ENCODE measurements at regions not wholly inside any gene's neighbourhood (a gene's known extent, or its start where the extent isn't known, plus 50 kb on each side); places are given as distances from the start of the nearest gene placed in this dataset.

DNA sequence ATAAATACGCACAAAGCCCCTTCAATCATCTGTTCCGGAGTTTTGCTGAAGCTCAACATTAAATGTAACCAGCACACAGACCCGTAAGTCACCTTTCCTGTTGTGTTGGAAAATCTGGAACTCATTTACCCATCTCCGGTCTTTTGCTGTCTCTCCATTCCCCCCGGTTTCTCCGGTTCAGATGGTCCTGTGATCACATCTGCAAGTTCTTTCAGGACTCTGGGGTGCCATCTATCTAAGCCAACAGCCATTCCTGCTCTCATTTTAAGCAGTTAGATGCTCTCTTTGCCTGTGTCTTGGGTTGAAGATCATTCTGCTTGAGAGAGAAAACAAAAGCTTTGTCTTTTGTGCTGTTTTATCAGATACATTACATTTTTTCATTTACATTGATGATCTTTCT, 91.7 kb upstream of the TGIF1 start:
- DNase-seq (ENCODE audit: low read depth in 2 of 2), result no peak

DNA sequence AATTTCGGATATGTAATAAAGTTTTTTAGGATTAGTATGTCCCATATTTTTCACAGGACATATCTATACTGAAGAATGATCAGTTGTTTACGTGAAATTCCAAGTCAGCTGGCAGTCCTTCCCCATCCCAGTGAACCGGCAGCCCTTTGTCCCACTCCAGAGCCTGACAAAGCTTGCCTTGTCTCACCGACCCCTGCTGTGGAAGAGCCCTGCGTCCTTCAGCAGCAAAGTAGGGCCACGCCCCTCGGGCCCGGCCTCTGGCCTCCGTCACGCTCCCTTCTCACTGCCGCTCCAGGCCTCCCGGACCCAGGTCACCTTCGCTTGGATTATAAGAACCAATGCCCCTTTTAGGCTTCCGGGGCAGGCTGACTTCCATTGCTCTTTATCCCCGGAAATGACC, 89.8 kb upstream of the TGIF1 start:
- DNase-seq (ENCODE audit: low read depth in 2 of 2), result no peak

GRCh38 chr18:3367491-3368091, 82.4 kb upstream of the TGIF1 start:
- no peak for DNase-seq (ENCODE audit: low read depth in 2 of 2)

GRCh38 chr18:3368193-3368592, 81.8 kb upstream of the TGIF1 start:
- no peak for DNase-seq (ENCODE audit: low read depth in 2 of 2)

DNA sequence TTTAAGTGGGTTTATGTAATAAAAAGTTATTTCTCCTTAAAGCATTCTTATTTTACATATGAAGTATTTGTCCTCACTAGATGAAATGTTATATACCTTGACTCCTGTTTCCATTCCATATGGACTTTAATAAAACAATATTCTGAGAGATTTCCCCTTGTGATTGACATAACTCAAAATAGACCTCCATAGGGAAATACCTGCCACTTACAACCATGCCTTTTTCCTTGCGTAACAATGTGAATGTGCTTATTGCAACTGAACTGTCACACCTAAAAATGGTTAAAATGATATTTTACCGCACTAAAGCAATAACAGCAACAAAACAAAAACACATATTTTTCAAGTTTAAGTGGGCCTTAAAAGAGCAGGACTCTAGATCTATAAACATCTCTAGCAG, 70.3 kb upstream of the TGIF1 start:
- DNase-seq (ENCODE audit: low read depth in 2 of 2), result no peak

GRCh38 chr18:3380384-3380961, 69.5 kb upstream of the TGIF1 start:
- peak in 1 of 2 donors; percentile 9 for DNase-seq (ENCODE audit: low read depth in 2 of 2)

GRCh38 chr18:3383381-3383915, 66.5 kb upstream of the TGIF1 start:
- DNase-seq (ENCODE audit: low read depth in 2 of 2), result no peak

GRCh38 chr18:3384664-3385563, 65.1 kb upstream of the TGIF1 start:
- no peak for DNase-seq (ENCODE audit: low read depth in 2 of 2)

GRCh38 chr18:3388323-3388722, 61.6 kb upstream of the TGIF1 start:
- DNase-seq (ENCODE audit: low read depth in 2 of 2), result no peak

DNA sequence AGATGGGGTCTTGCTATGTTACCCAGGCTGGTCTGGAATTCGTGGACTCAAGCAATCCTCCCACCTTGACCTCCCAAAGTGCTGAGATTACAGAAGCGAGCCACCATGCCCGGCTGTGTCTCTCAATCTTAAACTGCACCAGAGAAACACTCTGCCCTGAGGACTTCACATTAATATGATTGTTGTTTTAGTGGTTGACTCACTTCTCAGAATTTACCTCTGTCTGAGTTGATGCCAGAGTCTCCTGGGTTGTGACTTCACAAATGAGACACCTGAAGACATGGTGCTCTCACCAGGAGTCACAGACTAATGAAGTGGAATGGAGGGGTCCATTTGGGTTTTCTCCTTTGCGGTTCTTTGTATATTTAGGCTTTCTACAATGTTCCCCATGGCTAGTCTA, 61.0 kb upstream of the TGIF1 start:
- no peak for DNase-seq (ENCODE audit: low read depth in 2 of 2)

DNA sequence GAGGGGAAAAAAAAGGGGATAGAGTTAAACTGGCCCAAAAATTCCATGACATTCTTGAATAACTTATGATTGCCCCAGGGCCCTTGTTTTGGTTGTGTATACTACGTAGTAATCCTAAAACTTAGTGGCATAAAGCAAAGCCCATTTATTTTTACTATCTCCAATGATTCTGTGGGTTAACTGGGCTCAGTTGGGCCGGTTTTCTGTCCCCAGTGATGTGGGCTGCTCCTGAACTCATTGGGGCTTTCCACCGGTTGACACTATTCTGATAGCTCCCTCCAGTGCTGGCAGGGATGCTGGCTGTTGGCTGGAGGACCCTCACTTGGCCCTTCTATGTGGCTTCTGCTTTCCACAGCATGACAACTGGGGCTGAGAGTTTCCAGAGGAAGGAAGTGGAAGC, 60.0 kb upstream of the TGIF1 start:
- no peak for DNase-seq (ENCODE audit: low read depth in 2 of 2)

DNA sequence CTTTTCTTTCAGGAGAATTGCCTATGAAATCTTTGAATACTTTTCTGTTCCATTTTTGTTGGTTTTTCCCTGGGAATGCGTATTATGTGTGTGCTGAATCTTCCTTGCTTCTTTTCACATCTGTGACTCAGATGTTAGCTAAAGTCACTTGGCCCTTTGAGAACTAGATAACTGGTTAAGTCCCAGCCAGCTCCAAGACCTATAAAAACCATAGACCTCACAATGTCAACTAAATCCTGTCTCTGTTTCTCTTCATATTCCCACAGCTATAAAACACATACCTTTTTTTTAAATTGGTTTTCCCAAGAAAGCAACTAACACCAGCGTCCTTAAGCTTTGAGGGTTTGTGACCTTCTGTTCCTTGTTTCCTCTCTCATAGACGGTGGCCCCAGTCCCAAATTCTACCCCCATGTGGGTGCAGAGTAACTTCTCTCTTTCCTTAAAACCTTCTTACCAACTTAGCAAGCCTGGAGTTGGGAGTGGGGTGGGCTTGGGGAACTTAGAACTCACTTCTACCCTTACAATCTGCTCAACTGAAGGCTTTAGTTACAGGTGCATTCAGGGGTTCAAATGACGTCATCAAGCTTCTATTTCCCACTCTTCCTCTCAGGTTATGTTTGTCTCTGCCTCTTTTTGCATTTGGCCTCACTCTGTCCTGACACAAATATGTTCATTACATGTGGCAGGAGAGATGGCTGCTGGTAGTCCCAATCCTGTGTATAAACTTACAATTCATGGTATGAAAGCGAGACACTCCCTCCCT, 58.1 kb upstream of the TGIF1 start:
- DNase-seq (ENCODE audit: low read depth in 2 of 2), result no peak

DNA sequence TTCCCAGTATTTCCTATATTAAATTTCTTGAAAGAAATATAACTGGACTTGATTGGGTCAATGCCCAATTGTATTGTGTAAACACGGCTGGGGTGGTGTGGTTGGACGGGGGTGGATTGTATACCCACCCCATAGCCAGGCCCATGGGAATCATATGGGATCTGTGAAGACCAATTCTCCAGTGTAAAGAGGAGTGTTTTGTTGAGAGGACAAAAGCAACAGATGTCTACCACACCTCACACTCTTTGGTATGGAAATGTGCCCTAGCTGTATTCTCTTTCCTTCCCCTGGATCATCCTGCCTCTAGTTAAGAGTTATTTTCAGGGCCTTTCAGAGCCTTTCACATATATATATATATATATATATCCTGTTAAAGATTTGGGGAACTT, 57.5 kb upstream of the TGIF1 start:
- DNase-seq (ENCODE audit: low read depth in 2 of 2), result no peak

- no peak for DNase-seq (ENCODE audit: low read depth in 2 of 2)
These were observed 55.3 kb upstream of the TGIF1 start for GRCh38 chr18:3394648-3395047.

DNA sequence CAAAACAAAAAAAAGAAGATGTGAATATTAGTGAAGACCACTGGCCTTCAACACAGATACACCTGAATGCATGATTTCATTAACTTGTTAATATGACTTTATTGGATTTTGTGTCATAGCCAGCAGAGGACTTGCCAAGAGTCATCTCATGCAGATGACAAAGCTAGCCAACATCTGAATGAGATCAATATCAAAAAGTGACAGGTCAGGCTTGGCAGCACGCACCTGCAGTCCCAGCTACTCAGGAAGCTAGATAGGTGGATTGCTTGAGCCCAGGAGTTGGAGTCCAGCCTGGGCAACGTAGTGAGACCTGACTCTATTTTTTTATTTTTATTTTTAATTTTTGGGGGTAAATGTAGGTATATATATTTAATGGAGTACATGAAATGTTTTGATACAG, 54.5 kb upstream of the TGIF1 start:
- no peak for DNase-seq (ENCODE audit: low read depth in 2 of 2)

DNA sequence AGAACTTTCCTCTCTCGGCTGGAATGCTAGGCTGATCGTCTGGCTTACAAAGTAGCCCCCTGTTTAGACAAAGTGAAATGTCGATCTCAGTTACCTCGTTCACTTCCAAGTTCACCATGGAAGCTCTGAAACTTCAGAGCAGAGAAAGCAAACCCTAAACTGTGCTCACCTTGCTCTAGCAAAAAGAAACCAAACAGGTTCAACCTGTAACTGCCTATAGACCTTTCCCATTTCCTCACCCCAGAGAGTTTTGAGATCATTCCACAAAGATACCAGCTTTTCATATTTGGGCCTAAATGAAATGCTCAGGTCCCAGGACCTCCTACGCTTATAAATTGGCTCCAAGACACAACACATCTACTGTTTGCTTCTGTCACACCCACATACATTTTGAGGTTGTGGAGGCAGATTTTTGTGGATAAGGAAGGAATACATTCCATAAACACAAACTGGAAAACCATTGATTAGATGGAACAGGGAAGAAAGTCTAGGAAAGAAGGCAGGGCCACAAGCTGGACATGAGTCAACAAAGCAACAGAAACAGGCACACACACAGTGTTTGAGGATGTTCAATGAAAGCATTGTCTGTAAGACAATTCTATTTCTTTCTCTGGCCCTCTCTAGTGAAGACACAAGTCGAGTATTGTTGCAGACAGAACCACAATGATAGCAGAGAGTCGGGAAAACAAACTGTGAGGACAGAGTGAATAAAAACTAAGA, 52.8 kb upstream of the TGIF1 start:
- DNase-seq (ENCODE audit: low read depth in 2 of 2), result no peak

DNA sequence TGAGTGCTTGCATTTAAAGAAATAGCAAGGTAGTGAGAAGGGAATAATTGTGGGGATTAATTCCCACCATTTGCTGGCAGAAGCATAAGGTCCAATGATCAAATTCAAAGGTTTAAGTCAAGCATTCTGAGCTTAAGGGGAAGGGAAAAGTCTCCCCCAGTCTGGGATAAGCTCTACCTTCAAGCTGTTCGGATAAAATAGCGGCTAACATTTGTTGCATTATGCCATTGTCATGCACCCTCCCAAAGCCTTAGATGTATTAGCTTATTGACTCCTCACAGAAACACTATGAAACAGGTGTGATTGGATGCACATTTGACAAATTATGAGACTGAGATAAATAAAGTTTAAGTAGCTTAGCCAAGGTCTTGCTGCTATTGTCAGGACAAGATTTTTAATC, 52.2 kb upstream of the TGIF1 start:
- DNase-seq (ENCODE audit: low read depth in 2 of 2), result no peak
